SU-DHL-6 (cell line): ENCODE measurements at regions not wholly inside any gene's neighbourhood (a gene's known extent, or its start where the extent isn't known, plus 50 kb on each side); places are given as distances from the start of the nearest gene placed in this dataset.

Source experiments
- CTCF ChIP-seq: fragments of 200-600 bp; sonication (generic); IDR thresholded peaks from one replicate; pipeline ENCODE4 v1.5.1; 2017; ENCODE audit warnings: antibody characterized with exemption, mild to moderate bottlenecking, low read length, moderate library complexity; ENCODE audit not compliant: insufficient read depth, poor library complexity, severe bottlenecking
- EZH2phosphoT487 ChIP-seq: fragments of 200-600 bp; sonication (generic), shearing (Covaris generic); conservative IDR thresholded peaks from 2 replicates; pipeline ENCODE4 v1.6.1; 2018; ENCODE audit warnings: mild to moderate bottlenecking, antibody characterized with exemption, low read length, moderate library complexity, mixed read lengths

GRCh38 chr4:26197018-26197779 is 123.6 kb upstream of the RBPJ start:
- TF ChIP-seq CTCF (no peak), EZH2phosphoT487 (no peak)
